HL-60 (cell line): ENCODE measurements at regions not wholly inside any gene's neighbourhood (a gene's known extent, or its start where the extent isn't known, plus 50 kb on each side); places are given as distances from the start of the nearest gene placed in this dataset.
"Not testable (repeated sequence)": the region's sequence is repeated elsewhere in the genome, so short reads cannot be mapped to it uniquely, and the experiment has no call there.

Experiments used
- DNase-seq, 2 experiments: peaks; one replicate each; pipeline ENCODE4 v3.0.0-alpha.2; 2010 to 2020; ENCODE audit warnings: low read depth in 1 of 2, low spot score in 1 of 2
- H3K27ac ChIP-seq: fragments of 250-450 bp; sonication (Bioruptor Pico); replicated peaks from 2 replicates; pipeline ENCODE4 v1.5.1; 2020; ENCODE audit warnings: mild to moderate bottlenecking, moderate library complexity
- H3K27me3 ChIP-seq: fragments of 250-450 bp; sonication (Bioruptor Pico); 2 replicates; pipeline ENCODE4 v1.5.1; 2021; ENCODE audit warnings: mild to moderate bottlenecking, moderate library complexity; ENCODE audit not compliant: insufficient read depth, poor library complexity, severe bottlenecking
- H3K4me3 ChIP-seq: replicated peaks from 2 replicates; pipeline ENCODE4 v1.5.1; 2011; ENCODE audit warnings: mild to moderate bottlenecking, control low read depth, low read length; ENCODE audit not compliant: insufficient read depth
- GABPA ChIP-seq: IDR thresholded peaks from 2 replicates; pipeline ENCODE4 v1.6.1; 2012; ENCODE audit warnings: low read depth
- POLR2AphosphoS5 ChIP-seq: IDR thresholded peaks from 2 replicates; pipeline ENCODE4 v1.6.1; 2012; ENCODE audit warnings: low read depth
- REST ChIP-seq: IDR thresholded peaks from 2 replicates; pipeline ENCODE4 v1.6.1; 2012; ENCODE audit warnings: low read depth; ENCODE audit not compliant: insufficient replicate concordance
- SPI1 ChIP-seq: IDR thresholded peaks from 2 replicates; pipeline ENCODE4 v1.6.1; 2012; ENCODE audit warnings: low read depth, mild to moderate bottlenecking, borderline replicate concordance
- TF ChIP-seq, protein P1 (sequence below): IDR thresholded peaks from one replicate; pipeline ENCODE4 v1.5.1; 2011; ENCODE audit warnings: low read length, control low read depth, inconsistent platforms; ENCODE audit not compliant: insufficient read depth

GRCh38 chr1:212514782-212515181, 82.1 kb downstream of the NENF start:
- Histone ChIP-seq H3K27me3 (peaks cover 33% of the 10 kb centered on the region), H3K4me3 (no peak overlapping the region), H3K27ac (no peak overlapping the region)
- no peak for DNase-seq
- TF ChIP-seq GABPA (no peak), REST (no peak), SPI1 (no peak), POLR2AphosphoS5 (no peak)
- TF ChIP-seq, protein P1, sequence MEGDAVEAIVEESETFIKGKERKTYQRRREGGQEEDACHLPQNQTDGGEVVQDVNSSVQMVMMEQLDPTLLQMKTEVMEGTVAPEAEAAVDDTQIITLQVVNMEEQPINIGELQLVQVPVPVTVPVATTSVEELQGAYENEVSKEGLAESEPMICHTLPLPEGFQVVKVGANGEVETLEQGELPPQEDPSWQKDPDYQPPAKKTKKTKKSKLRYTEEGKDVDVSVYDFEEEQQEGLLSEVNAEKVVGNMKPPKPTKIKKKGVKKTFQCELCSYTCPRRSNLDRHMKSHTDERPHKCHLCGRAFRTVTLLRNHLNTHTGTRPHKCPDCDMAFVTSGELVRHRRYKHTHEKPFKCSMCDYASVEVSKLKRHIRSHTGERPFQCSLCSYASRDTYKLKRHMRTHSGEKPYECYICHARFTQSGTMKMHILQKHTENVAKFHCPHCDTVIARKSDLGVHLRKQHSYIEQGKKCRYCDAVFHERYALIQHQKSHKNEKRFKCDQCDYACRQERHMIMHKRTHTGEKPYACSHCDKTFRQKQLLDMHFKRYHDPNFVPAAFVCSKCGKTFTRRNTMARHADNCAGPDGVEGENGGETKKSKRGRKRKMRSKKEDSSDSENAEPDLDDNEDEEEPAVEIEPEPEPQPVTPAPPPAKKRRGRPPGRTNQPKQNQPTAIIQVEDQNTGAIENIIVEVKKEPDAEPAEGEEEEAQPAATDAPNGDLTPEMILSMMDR: no peak

GRCh38 chr1:212515329-212515760, 82.6 kb downstream of the NENF start:
- no peak overlapping the region for H3K27ac ChIP-seq
- DNase-seq: no peak

DNA sequence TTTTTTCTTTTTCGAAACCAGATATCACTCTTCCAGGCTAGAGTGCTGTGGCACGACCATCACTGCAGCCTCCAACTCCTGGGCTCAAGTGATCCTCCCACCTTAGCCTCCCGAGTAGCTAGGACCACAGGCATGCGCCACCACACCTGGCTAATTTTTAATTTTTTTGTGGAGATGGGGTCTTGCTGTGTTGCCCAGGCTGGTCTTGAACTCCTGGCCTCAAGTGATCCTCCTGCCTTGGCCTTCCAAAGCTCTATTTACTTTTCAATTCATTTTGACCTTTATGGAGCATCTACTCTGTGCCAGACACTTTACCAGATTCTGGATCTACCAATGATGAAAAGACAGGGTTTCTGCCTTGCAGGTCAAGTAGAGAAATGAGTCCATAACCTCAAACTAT, 83.3 kb downstream of the NENF start:
- H3K4me3 ChIP-seq, DNase-seq, H3K27ac ChIP-seq: not testable (repeated sequence)
- H3K27me3 ChIP-seq: peaks cover 31% of the 10 kb centered on the region

More at GRCh38 chr1:212515329-212515760, 82.6 kb downstream of the NENF start:
- no peak for TF ChIP-seq GABPA
- TF ChIP-seq REST: no peak
- TF ChIP-seq POLR2AphosphoS5: no peak
- TF ChIP-seq SPI1: no peak
- TF ChIP-seq, protein P1: no peak
- H3K4me3 ChIP-seq: no peak overlapping the region
- H3K27me3 ChIP-seq: peaks cover 33% of the 10 kb centered on the region

GRCh38 chr1:212518188-212519054, 85.7 kb downstream of the NENF start:
- no peak overlapping the region for H3K4me3 ChIP-seq
- TF ChIP-seq, protein P1: no peak
- TF ChIP-seq POLR2AphosphoS5 (no peak), GABPA (no peak), REST (no peak), SPI1 (no peak)
- no peak for DNase-seq
- no peak overlapping the region for H3K27ac ChIP-seq
- peaks cover 18% of the 10 kb centered on the region for H3K27me3 ChIP-seq
